ENCODE measurements at regions not wholly inside any gene's neighbourhood (a gene's known extent, or its start where the extent isn't known, plus 50 kb on each side); places are given as distances from the start of the nearest gene placed in this dataset.

GRCh38 chr1:34640654-34641401 is 114.0 kb upstream of the GJB5 start:
- H3K36me3 ChIP-seq (replicated peaks; ENCODE audit: low read depth, low read length) = no peaks in the 10 kb centered on the region
- no peak overlapping the region for H3K27ac ChIP-seq (ENCODE audit: low read length)
- H3K4me2 ChIP-seq (ENCODE audit: low read length) = no peak overlapping the region
- H4K20me1 ChIP-seq (ENCODE audit: insufficient read depth, low read length) = no peaks in the 10 kb centered on the region
- no peaks in the 10 kb centered on the region for H3K9me3 ChIP-seq (ENCODE audit: insufficient read depth, low read length)
- H3K27me3 ChIP-seq (ENCODE audit: low read depth, low read length) = no peaks in the 10 kb centered on the region
- no peak overlapping the region for H2AFZ ChIP-seq (ENCODE audit: low read depth, low read length)
- TF ChIP-seq EZH2phosphoT487 (IDR thresholded peaks at IDR 0.05; ENCODE audit: low read depth) = no peak
- TF ChIP-seq CTCF (IDR thresholded peaks at IDR 0.05; ENCODE audit: low read depth, low read length) = no peak
- no peaks in the 10 kb centered on the region for H3K4me1 ChIP-seq (ENCODE audit: low read length)
- H3K79me2 ChIP-seq (ENCODE audit: low read length) = no peaks in the 10 kb centered on the region
- no peak overlapping the region for H3K9ac ChIP-seq (ENCODE audit: low read length)
- H3K4me3 ChIP-seq (ENCODE audit: low read length) = no peak overlapping the region

- TF ChIP-seq EZH2phosphoT487 (IDR thresholded peaks at IDR 0.05; ENCODE audit: low read depth) (no peak), CTCF (IDR thresholded peaks at IDR 0.05; ENCODE audit: low read depth, low read length) (no peak)
- no peak overlapping the region for H3K27ac ChIP-seq (ENCODE audit: low read length)
- no peak overlapping the region for H2AFZ ChIP-seq (ENCODE audit: low read depth, low read length)
- H3K4me2 ChIP-seq (ENCODE audit: low read length) = no peak overlapping the region
- H3K4me1 ChIP-seq (ENCODE audit: low read length) = no peaks in the 10 kb centered on the region
- H4K20me1 ChIP-seq (ENCODE audit: insufficient read depth, low read length) = no peaks in the 10 kb centered on the region
- H3K79me2 ChIP-seq (ENCODE audit: low read length) = no peaks in the 10 kb centered on the region
- H3K4me3 ChIP-seq (ENCODE audit: low read length) = no peak overlapping the region
- no peaks in the 10 kb centered on the region for H3K9me3 ChIP-seq (ENCODE audit: insufficient read depth, low read length)
- H3K9ac ChIP-seq (ENCODE audit: low read length) = no peak overlapping the region
- peaks cover 4% of the 10 kb centered on the region for H3K27me3 ChIP-seq (ENCODE audit: low read depth, low read length)
- H3K36me3 ChIP-seq (replicated peaks; ENCODE audit: low read depth, low read length) = no peaks in the 10 kb centered on the region
These were observed 112.2 kb upstream of the GJB5 start for GRCh38 chr1:34642679-34643078.

GRCh38 chr1:34645109-34645688 is 109.6 kb upstream of the GJB5 start:
- H2AFZ ChIP-seq (ENCODE audit: low read depth, low read length) = no peak overlapping the region
- H3K4me1 ChIP-seq (ENCODE audit: low read length) = no peaks in the 10 kb centered on the region
- no peaks in the 10 kb centered on the region for H3K9me3 ChIP-seq (ENCODE audit: insufficient read depth, low read length)
- TF ChIP-seq EZH2phosphoT487 (IDR thresholded peaks at IDR 0.05; ENCODE audit: low read depth) (no peak), CTCF (IDR thresholded peaks at IDR 0.05; ENCODE audit: low read depth, low read length) (no peak)
- H3K27me3 ChIP-seq (ENCODE audit: low read depth, low read length) = peaks cover 10% of the 10 kb centered on the region
- no peak overlapping the region for H3K4me2 ChIP-seq (ENCODE audit: low read length)
- H3K36me3 ChIP-seq (replicated peaks; ENCODE audit: low read depth, low read length) = no peaks in the 10 kb centered on the region
- H3K9ac ChIP-seq (ENCODE audit: low read length) = no peak overlapping the region
- H3K79me2 ChIP-seq (ENCODE audit: low read length) = no peaks in the 10 kb centered on the region
- H3K27ac ChIP-seq (ENCODE audit: low read length) = no peak overlapping the region
- H4K20me1 ChIP-seq (ENCODE audit: insufficient read depth, low read length) = no peaks in the 10 kb centered on the region
- H3K4me3 ChIP-seq (ENCODE audit: low read length) = no peak overlapping the region

- Histone ChIP-seq H3K9ac (ENCODE audit: low read length) (no peak overlapping the region), H3K27me3 (ENCODE audit: low read depth, low read length) (peaks cover 10% of the 10 kb centered on the region), H2AFZ (ENCODE audit: low read depth, low read length) (no peak overlapping the region), H3K27ac (ENCODE audit: low read length) (no peak overlapping the region), H3K4me2 (ENCODE audit: low read length) (no peak overlapping the region), H4K20me1 (ENCODE audit: insufficient read depth, low read length) (no peaks in the 10 kb centered on the region), H3K4me1 (ENCODE audit: low read length) (no peaks in the 10 kb centered on the region), H3K9me3 (ENCODE audit: insufficient read depth, low read length) (no peaks in the 10 kb centered on the region), H3K36me3 (replicated peaks; ENCODE audit: low read depth, low read length) (no peaks in the 10 kb centered on the region), H3K4me3 (ENCODE audit: low read length) (no peak overlapping the region), H3K79me2 (ENCODE audit: low read length) (no peaks in the 10 kb centered on the region)
- no peak for TF ChIP-seq EZH2phosphoT487 (IDR thresholded peaks at IDR 0.05; ENCODE audit: low read depth)
- no peak for TF ChIP-seq CTCF (IDR thresholded peaks at IDR 0.05; ENCODE audit: low read depth, low read length)
These were observed 108.9 kb upstream of the GJB5 start for GRCh38 chr1:34645919-34646318.

All from OCI-LY3 (cell line).